Keratinocyte (primary cell): ENCODE measurements at regions not wholly inside any gene's neighbourhood (a gene's known extent, or its start where the extent isn't known, plus 50 kb on each side); places are given as distances from the start of the nearest gene placed in this dataset.

Source experiments
- DNase-seq: peaks from one replicate; pipeline ENCODE4 v3.0.0-alpha.2; 2011; ENCODE audit warnings: low read depth, missing footprints, low spot score
- FAIRE-seq: peaks from 2 replicates; lab custom pipeline; 2011; peaks lifted over from hg19 to GRCh38; lab: Jason Lieb, UNC
- H2AFZ ChIP-seq: 2 replicates; pipeline ENCODE4 v1.6.0; 2012; ENCODE audit warnings: low read length, control low read depth, inconsistent platforms; ENCODE audit not compliant: control insufficient read depth
- H3K27ac ChIP-seq: 2 replicates; pipeline ENCODE4 v1.5.1; 2011; ENCODE audit warnings: low read length; ENCODE audit not compliant: control insufficient read depth, insufficient read depth
- H3K27me3 ChIP-seq: 3 replicates; pipeline ENCODE4 v1.6.0; 2011; ENCODE audit warnings: low read length; ENCODE audit not compliant: control insufficient read depth, insufficient read depth; ENCODE audit errors: extremely low read depth
- H3K36me3 ChIP-seq, 2 experiments: 2 replicates in 1 of 2; 3 replicates in 1 of 2; pipeline ENCODE4 v1.5.1; 2011; ENCODE audit warnings: low read length in 2 of 2, mild to moderate bottlenecking in 1 of 2; ENCODE audit not compliant: control insufficient read depth in 2 of 2, insufficient read depth in 2 of 2; ENCODE audit errors: extremely low read depth in 1 of 2
- H3K4me1 ChIP-seq: 3 replicates; pipeline ENCODE4 v1.5.1; 2011; ENCODE audit warnings: low read length; ENCODE audit not compliant: control insufficient read depth, insufficient read depth; ENCODE audit errors: extremely low read depth
- H3K4me2 ChIP-seq: 3 replicates; pipeline ENCODE4 v1.6.0; 2011; ENCODE audit warnings: low read depth, low read length; ENCODE audit not compliant: control insufficient read depth, insufficient read depth; ENCODE audit errors: extremely low read depth
- H3K4me3 ChIP-seq, 3 experiments: fragments of 200-600 bp in 1 of 3; sonication (generic) in 1 of 3; 2 replicates in 2 of 3; 3 replicates in 1 of 3; pipeline ENCODE4 v1.5.1; 2011 to 2016; ENCODE audit warnings: low read length in 3 of 3, mild to moderate bottlenecking in 3 of 3, control low read depth in 2 of 3, inconsistent platforms in 1 of 3, low read depth in 1 of 3, mixed read lengths in 1 of 3, mixed run types in 1 of 3, moderate library complexity in 1 of 3; ENCODE audit not compliant: control insufficient read depth in 2 of 3, insufficient read depth in 2 of 3; ENCODE audit errors: extremely low read depth in 1 of 3
- H3K79me2 ChIP-seq: 2 replicates; pipeline ENCODE4 v1.6.0; 2012; ENCODE audit warnings: low read length; ENCODE audit not compliant: control insufficient read depth, insufficient read depth
- H3K9ac ChIP-seq: 3 replicates; pipeline ENCODE4 v1.6.0; 2011; ENCODE audit warnings: low read length; ENCODE audit not compliant: control insufficient read depth, insufficient read depth; ENCODE audit errors: extremely low read depth
- H3K9me1 ChIP-seq: 3 replicates; pipeline ENCODE4 v1.6.0; 2011; ENCODE audit warnings: low read length; ENCODE audit not compliant: control insufficient read depth, insufficient read depth; ENCODE audit errors: extremely low read depth
- H3K9me3 ChIP-seq: 2 replicates; pipeline ENCODE4 v1.5.1; 2012; ENCODE audit warnings: low read depth, low read length; ENCODE audit not compliant: control insufficient read depth
- H4K20me1 ChIP-seq: 3 replicates; pipeline ENCODE4 v1.6.0; 2011; ENCODE audit warnings: low read length; ENCODE audit not compliant: control insufficient read depth, insufficient read depth; ENCODE audit errors: extremely low read depth
- CTCF ChIP-seq, 3 experiments: IDR thresholded peaks in 1 of 3; conservative IDR thresholded peaks in 1 of 3; optimal IDR thresholded peaks in 1 of 3; 2 replicates in 2 of 3; 3 replicates in 1 of 3; pipeline versions ENCODE3 to v1.5.1; 2011; ENCODE audit warnings: low read length in 3 of 3, mild to moderate bottlenecking in 3 of 3, moderate library complexity in 2 of 3, control low read depth in 1 of 3, inconsistent platforms in 1 of 3; ENCODE audit not compliant: insufficient read depth in 2 of 3; ENCODE audit errors: extremely low read depth in 1 of 3
- EZH2 ChIP-seq: IDR thresholded peaks from one replicate; pipeline ENCODE4 v1.6.1; 2012; ENCODE audit warnings: inconsistent platforms, mild to moderate bottlenecking, low read length, moderate library complexity
- dilution Hi-C: fragments of 300-500 bp; cut with MboI; formaldehyde crosslinking; loops from one replicate; pipeline ENCODE4 v1.7.0; 2020; ENCODE audit warnings: low sequenced_read_pairs; ENCODE audit not compliant: extremely low pct_ligation_motif_present

GRCh38 chr10:128557149-128557710 is 431.0 kb upstream of the MKI67 start:
- Histone ChIP-seq H3K36me3 (no peaks in the 10 kb centered on the region), H3K4me2 (no peak overlapping the region), H2AFZ (no peak overlapping the region), H3K4me1 (no peaks in the 10 kb centered on the region), H3K79me2 (no peaks in the 10 kb centered on the region), H3K27me3 (no peaks in the 10 kb centered on the region), H3K9me1 (no peaks in the 10 kb centered on the region), H3K27ac (no peak overlapping the region), H4K20me1 (no peaks in the 10 kb centered on the region), H3K9me3 (no peaks in the 10 kb centered on the region), H3K4me3 (no peak overlapping the region), H3K9ac (no peak overlapping the region)
- FAIRE-seq (no peak), DNase-seq (no peak)
- TF ChIP-seq EZH2, result no peak
- no peak for TF ChIP-seq CTCF (optimal IDR thresholded peaks at IDR 0.05 in 1 of 3, IDR thresholded peaks at IDR 0.05 in 1 of 3, conservative IDR thresholded peaks at IDR 0.05 in 1 of 3; ENCODE audit: extremely low read depth in 1 of 3, insufficient read depth in 2 of 3, low read length in 3 of 3)
- dilution Hi-C loops, result no loop called here

GRCh38 chr10:128560406-128560805 is 434.2 kb upstream of the MKI67 start:
- H3K9me3 ChIP-seq, result no peaks in the 10 kb centered on the region
- no peak overlapping the region for H3K4me3 ChIP-seq
- H3K9ac ChIP-seq, result no peak overlapping the region
- no peak for TF ChIP-seq EZH2
- no peaks in the 10 kb centered on the region for H4K20me1 ChIP-seq
- FAIRE-seq, result no peak
- H3K9me1 ChIP-seq, result no peaks in the 10 kb centered on the region
- no peaks in the 10 kb centered on the region for H3K4me1 ChIP-seq
- dilution Hi-C loops, result no loop called here
- no peaks in the 10 kb centered on the region for H3K36me3 ChIP-seq
- H3K79me2 ChIP-seq, result no peaks in the 10 kb centered on the region
- no peak overlapping the region for H2AFZ ChIP-seq
- no peak overlapping the region for H3K27ac ChIP-seq
- no peak overlapping the region for H3K4me2 ChIP-seq
- no peak for DNase-seq
- H3K27me3 ChIP-seq, result no peaks in the 10 kb centered on the region

GRCh38 chr10:128560993-128561392 is 434.8 kb upstream of the MKI67 start:
- no peaks in the 10 kb centered on the region for H3K79me2 ChIP-seq
- no peak overlapping the region for H3K4me2 ChIP-seq
- H3K4me1 ChIP-seq, result no peaks in the 10 kb centered on the region
- TF ChIP-seq CTCF (optimal IDR thresholded peaks at IDR 0.05 in 1 of 3, IDR thresholded peaks at IDR 0.05 in 1 of 3, conservative IDR thresholded peaks at IDR 0.05 in 1 of 3; ENCODE audit: extremely low read depth in 1 of 3, insufficient read depth in 2 of 3, low read length in 3 of 3), result no peak
- TF ChIP-seq EZH2, result no peak
- H3K27me3 ChIP-seq, result no peaks in the 10 kb centered on the region
- FAIRE-seq, result no peak
- H4K20me1 ChIP-seq, result no peaks in the 10 kb centered on the region
- no peak overlapping the region for H3K4me3 ChIP-seq
- H3K9me3 ChIP-seq, result no peaks in the 10 kb centered on the region
- dilution Hi-C loops, result no loop called here
- no peak overlapping the region for H2AFZ ChIP-seq
- H3K36me3 ChIP-seq, result no peaks in the 10 kb centered on the region
- DNase-seq, result no peak
- H3K27ac ChIP-seq, result no peak overlapping the region
- H3K9ac ChIP-seq, result no peak overlapping the region
- no peaks in the 10 kb centered on the region for H3K9me1 ChIP-seq
